HEK293 (cell line): ENCODE measurements at regions not wholly inside any gene's neighbourhood (a gene's known extent, or its start where the extent isn't known, plus 50 kb on each side); places are given as distances from the start of the nearest gene placed in this dataset.
A peak's percentile ranks its signal among the peaks of the same experiment; 100 is the strongest.

Source experiments
- CTCF ChIA-PET: fragments of 350-600 bp; formaldehyde crosslinking; extraction: SDS; loops from one replicate; lab custom pipeline; 2021; ENCODE audit warnings: antibody characterized with exemption; lab: Yijun Ruan, JAX
- POLR2A ChIA-PET: fragments of 300-600 bp; formaldehyde crosslinking; extraction: SDS; loops from one replicate; lab custom pipeline; 2020; ENCODE audit warnings: antibody characterized with exemption, inconsistent platforms; lab: Yijun Ruan, JAX
- H3K27ac ChIP-seq: fragments of 200-500 bp; sonication (Bioruptor generic); 2 replicates; pipeline ENCODE4 v1.5.1; 2014; ENCODE audit warnings: low read depth, low read length, control low read depth, inconsistent platforms; ENCODE audit errors: extremely low read depth
- H3K36me3 ChIP-seq, 2 experiments: fragments of 200-500 bp in 1 of 2; sonication (Bioruptor generic) in 1 of 2; 1 replicate in 1 of 2; 2 replicates in 1 of 2; pipeline ENCODE4 v1.5.1; 2014 to 2017; ENCODE audit warnings: inconsistent platforms in 2 of 2, low read length in 2 of 2; ENCODE audit not compliant: control insufficient read depth in 2 of 2, insufficient read depth in 1 of 2
- H3K4me1 ChIP-seq: fragments of 200-500 bp; sonication (Bioruptor generic); 2 replicates; pipeline ENCODE4 v1.5.1; 2014; ENCODE audit warnings: mild to moderate bottlenecking, low read length, inconsistent platforms; ENCODE audit not compliant: control insufficient read depth, insufficient read depth
- H3K4me3 ChIP-seq: 2 replicates; pipeline ENCODE4 v1.5.1; 2011; ENCODE audit warnings: low read depth, mild to moderate bottlenecking, control low read depth, low read length, moderate library complexity
- H3K9me3 ChIP-seq: fragments of 200-500 bp; sonication (Bioruptor generic); 2 replicates; pipeline ENCODE4 v1.5.1; 2014; ENCODE audit warnings: low read depth, low read length, inconsistent platforms; ENCODE audit not compliant: control insufficient read depth, insufficient read depth
- CTCF ChIP-seq: fragments of 450-650 bp; formaldehyde crosslinking; IDR thresholded peaks from 2 replicates; pipeline ENCODE4 v1.5.1; 2016; ENCODE audit warnings: missing biosample characterization, missing genetic modification characterization
- HOXC10 ChIP-seq: sonication (generic); formaldehyde crosslinking; IDR thresholded peaks from 2 replicates; pipeline ENCODE4 v1.8.1; 2023; ENCODE audit warnings: mild to moderate bottlenecking, missing genetic modification reagents
- INSM2 ChIP-seq: fragments of 450-650 bp; formaldehyde crosslinking; IDR thresholded peaks from 2 replicates; pipeline ENCODE4 v1.5.1; 2016; ENCODE audit warnings: missing biosample characterization, missing genetic modification characterization
- KLF10 ChIP-seq: fragments of 450-650 bp; IDR thresholded peaks from 2 replicates; pipeline ENCODE4 v1.5.1; 2018; ENCODE audit warnings: missing biosample characterization, mild to moderate bottlenecking, missing genetic modification characterization
- OVOL3 ChIP-seq: fragments of 450-650 bp; formaldehyde crosslinking; IDR thresholded peaks from 2 replicates; pipeline ENCODE4 v1.5.1; 2016; ENCODE audit warnings: missing biosample characterization, missing genetic modification characterization
- PRDM1 ChIP-seq: fragments of 450-650 bp; formaldehyde crosslinking; IDR thresholded peaks from 2 replicates; pipeline ENCODE4; 2016; ENCODE audit warnings: missing biosample characterization, missing genetic modification characterization
- PRDM4 ChIP-seq: fragments of 450-650 bp; formaldehyde crosslinking; IDR thresholded peaks from 2 replicates; pipeline ENCODE4 v1.5.1; 2017; ENCODE audit warnings: missing biosample characterization, missing genetic modification characterization
- REPIN1 ChIP-seq: fragments of 450-650 bp; formaldehyde crosslinking; IDR thresholded peaks from 2 replicates; pipeline ENCODE4 v1.5.1; 2017; ENCODE audit warnings: missing biosample characterization, missing genetic modification characterization, low read depth
- ZIC2 ChIP-seq: fragments of 450-650 bp; formaldehyde crosslinking; IDR thresholded peaks from 2 replicates; pipeline ENCODE4 v1.5.1; 2016; ENCODE audit warnings: missing biosample characterization, missing genetic modification characterization
- ZNF138 ChIP-seq: fragments of 450-650 bp; formaldehyde crosslinking; IDR thresholded peaks from 2 replicates; pipeline ENCODE4 v1.5.1; 2016; ENCODE audit warnings: missing biosample characterization, missing genetic modification characterization, borderline replicate concordance
- ZNF157 ChIP-seq: fragments of 450-650 bp; formaldehyde crosslinking; IDR thresholded peaks from 2 replicates; pipeline ENCODE4 v1.5.1; 2016; ENCODE audit warnings: missing biosample characterization, missing genetic modification characterization
- ZNF16 ChIP-seq: fragments of 450-650 bp; formaldehyde crosslinking; IDR thresholded peaks from 2 replicates; pipeline ENCODE4 v1.5.1; 2016; ENCODE audit warnings: low read depth, missing biosample characterization, missing genetic modification characterization
- ZNF366 ChIP-seq: fragments of 450-650 bp; formaldehyde crosslinking; conservative IDR thresholded peaks from 2 replicates; pipeline ENCODE4 v1.5.1; 2016; ENCODE audit warnings: missing biosample characterization, missing genetic modification characterization
- ZNF404 ChIP-seq: fragments of 450-650 bp; formaldehyde crosslinking; IDR thresholded peaks from 2 replicates; pipeline ENCODE4 v1.5.1; 2017; ENCODE audit warnings: missing biosample characterization, missing genetic modification characterization
- ZNF571 ChIP-seq: fragments of 450-650 bp; formaldehyde crosslinking; IDR thresholded peaks from 2 replicates; pipeline ENCODE4 v1.5.0; 2017; ENCODE audit warnings: missing biosample characterization, missing genetic modification characterization
- ZNF654 ChIP-seq: fragments of 450-650 bp; formaldehyde crosslinking; IDR thresholded peaks from 2 replicates; pipeline ENCODE4 v1.5.1; 2016; ENCODE audit warnings: low read depth, missing biosample characterization, missing genetic modification characterization
- ZNF660 ChIP-seq: fragments of 450-650 bp; IDR thresholded peaks from 2 replicates; pipeline ENCODE4 v1.5.1; 2018; ENCODE audit warnings: missing biosample characterization, mild to moderate bottlenecking, missing genetic modification characterization
- TF ChIP-seq, protein P1 (sequence below): fragments of 450-650 bp; formaldehyde crosslinking; IDR thresholded peaks from 2 replicates; pipeline ENCODE4 v1.5.1; 2016; ENCODE audit warnings: missing biosample characterization, missing genetic modification characterization, borderline replicate concordance
- TF ChIP-seq, protein P2 (sequence below): fragments of 450-650 bp; formaldehyde crosslinking; IDR thresholded peaks from 2 replicates; pipeline ENCODE4 v1.5.1; 2016; ENCODE audit warnings: missing biosample characterization, missing genetic modification characterization
- TF ChIP-seq, protein P3 (sequence below): fragments of 450-650 bp; formaldehyde crosslinking; IDR thresholded peaks from 2 replicates; pipeline ENCODE4 v1.5.1; 2017; ENCODE audit warnings: missing biosample characterization, missing genetic modification characterization

GRCh38 chrX:118254611-118255010 is 91.3 kb upstream of the WDR44 start:
- Histone ChIP-seq H3K4me3 (no peak overlapping the region), H3K36me3 (no peaks in the 10 kb centered on the region), H3K9me3 (no peaks in the 10 kb centered on the region), H3K27ac (no peak overlapping the region), H3K4me1 (no peaks in the 10 kb centered on the region)
- CTCF ChIA-PET, result interaction anchor here (0.5 to 2.7 kb wide), 27 partner anchors 9 to 1927 kb away, joined by 3 to 14 read pairs (median 3); no protein-coding TSS in a partner anchor
- POLR2A ChIA-PET, result no interaction called here
- TF ChIP-seq PRDM4 (tag by site-specific recombination) (no peak), ZNF16 (tag by site-specific recombination) (no peak), KLF10 (tag by site-specific recombination) (no peak), PRDM1 (tag by site-specific recombination) (peak; percentile 49), ZNF660 (tag by site-specific recombination) (0 out of 2 replicates have a peak, but pooled peaks have one; percentile 40), ZNF571 (tag by site-specific recombination) (no peak), INSM2 (tag by site-specific recombination) (no peak), ZNF157 (tag by site-specific recombination) (no peak), CTCF (tag by site-specific recombination) (peak; percentile 44; the same call in 1 of the 2 replicates), ZNF404 (tag by site-specific recombination) (no peak), ZNF654 (peak; percentile 93), ZIC2 (tag by site-specific recombination) (no peak)
- TF ChIP-seq, protein P1, sequence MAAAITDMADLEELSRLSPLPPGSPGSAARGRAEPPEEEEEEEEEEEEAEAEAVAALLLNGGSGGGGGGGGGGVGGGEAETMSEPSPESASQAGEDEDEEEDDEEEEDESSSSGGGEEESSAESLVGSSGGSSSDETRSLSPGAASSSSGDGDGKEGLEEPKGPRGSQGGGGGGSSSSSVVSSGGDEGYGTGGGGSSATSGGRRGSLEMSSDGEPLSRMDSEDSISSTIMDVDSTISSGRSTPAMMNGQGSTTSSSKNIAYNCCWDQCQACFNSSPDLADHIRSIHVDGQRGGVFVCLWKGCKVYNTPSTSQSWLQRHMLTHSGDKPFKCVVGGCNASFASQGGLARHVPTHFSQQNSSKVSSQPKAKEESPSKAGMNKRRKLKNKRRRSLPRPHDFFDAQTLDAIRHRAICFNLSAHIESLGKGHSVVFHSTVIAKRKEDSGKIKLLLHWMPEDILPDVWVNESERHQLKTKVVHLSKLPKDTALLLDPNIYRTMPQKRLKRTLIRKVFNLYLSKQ, result no peak
- TF ChIP-seq, protein P2, sequence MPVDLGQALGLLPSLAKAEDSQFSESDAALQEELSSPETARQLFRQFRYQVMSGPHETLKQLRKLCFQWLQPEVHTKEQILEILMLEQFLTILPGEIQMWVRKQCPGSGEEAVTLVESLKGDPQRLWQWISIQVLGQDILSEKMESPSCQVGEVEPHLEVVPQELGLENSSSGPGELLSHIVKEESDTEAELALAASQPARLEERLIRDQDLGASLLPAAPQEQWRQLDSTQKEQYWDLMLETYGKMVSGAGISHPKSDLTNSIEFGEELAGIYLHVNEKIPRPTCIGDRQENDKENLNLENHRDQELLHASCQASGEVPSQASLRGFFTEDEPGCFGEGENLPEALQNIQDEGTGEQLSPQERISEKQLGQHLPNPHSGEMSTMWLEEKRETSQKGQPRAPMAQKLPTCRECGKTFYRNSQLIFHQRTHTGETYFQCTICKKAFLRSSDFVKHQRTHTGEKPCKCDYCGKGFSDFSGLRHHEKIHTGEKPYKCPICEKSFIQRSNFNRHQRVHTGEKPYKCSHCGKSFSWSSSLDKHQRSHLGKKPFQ (tag by site-specific recombination), result no peak
- TF ChIP-seq, all 188 proteins: peak for 4

DNA sequence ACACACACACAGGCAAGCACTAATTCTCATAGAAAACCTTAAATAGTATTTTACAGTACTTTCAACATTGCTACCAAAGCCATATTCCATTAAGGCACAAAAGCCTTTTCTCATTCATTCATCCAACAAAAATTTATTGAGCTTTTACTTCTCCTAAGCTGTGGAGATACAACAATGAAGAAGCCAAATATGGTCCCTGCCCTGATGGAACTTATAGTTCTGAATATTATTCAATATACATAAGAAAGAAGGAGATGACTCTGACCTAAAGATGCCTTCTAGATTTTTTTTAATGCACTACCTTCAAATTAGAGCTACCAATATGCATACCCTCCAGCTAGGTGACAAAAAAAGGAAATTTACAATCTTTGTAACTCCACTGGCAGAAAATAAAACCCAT is 90.0 kb upstream of the WDR44 start:
- POLR2A ChIA-PET, result no interaction called here
- H3K36me3 ChIP-seq, result no peaks in the 10 kb centered on the region
- H3K9me3 ChIP-seq, result no peaks in the 10 kb centered on the region
- H3K27ac ChIP-seq, result no peak overlapping the region
- CTCF ChIA-PET, result interaction anchor here (0.6 to 2.7 kb wide), 7 partner anchors 9 to 1766 kb away, joined by 3 to 14 read pairs (median 4); no protein-coding TSS in a partner anchor
- H3K4me3 ChIP-seq, result no peak overlapping the region
- H3K4me1 ChIP-seq, result no peaks in the 10 kb centered on the region
- TF ChIP-seq, protein P3, sequence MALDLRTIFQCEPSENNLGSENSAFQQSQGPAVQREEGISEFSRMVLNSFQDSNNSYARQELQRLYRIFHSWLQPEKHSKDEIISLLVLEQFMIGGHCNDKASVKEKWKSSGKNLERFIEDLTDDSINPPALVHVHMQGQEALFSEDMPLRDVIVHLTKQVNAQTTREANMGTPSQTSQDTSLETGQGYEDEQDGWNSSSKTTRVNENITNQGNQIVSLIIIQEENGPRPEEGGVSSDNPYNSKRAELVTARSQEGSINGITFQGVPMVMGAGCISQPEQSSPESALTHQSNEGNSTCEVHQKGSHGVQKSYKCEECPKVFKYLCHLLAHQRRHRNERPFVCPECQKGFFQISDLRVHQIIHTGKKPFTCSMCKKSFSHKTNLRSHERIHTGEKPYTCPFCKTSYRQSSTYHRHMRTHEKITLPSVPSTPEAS, result no peak
- TF ChIP-seq HOXC10 (no peak), OVOL3 (tag by site-specific recombination) (no peak), ZNF138 (tag by site-specific recombination) (no peak), ZNF366 (tag by site-specific recombination) (no peak), REPIN1 (no peak), PRDM4 (tag by site-specific recombination) (no peak)
